Neural progenitor cell (in vitro differentiated cells): ENCODE measurements at regions not wholly inside any gene's neighbourhood (a gene's known extent, or its start where the extent isn't known, plus 50 kb on each side); places are given as distances from the start of the nearest gene placed in this dataset.

Source experiments
- DNase-seq: peaks from one replicate; pipeline ENCODE4 v3.0.0-alpha.2; 2016; ENCODE audit warnings: low spot score
- H2AFZ ChIP-seq: fragments of 200-600 bp; sonication (generic); replicated peaks from 2 replicates; pipeline ENCODE4 v1.6.1; 2016; ENCODE audit warnings: antibody characterized with exemption
- H3F3A ChIP-seq: fragments of 200-600 bp; sonication (generic); 2 replicates; pipeline ENCODE4 v1.6.1; 2016; ENCODE audit warnings: antibody characterized with exemption, low read depth
- H3K27ac ChIP-seq: fragments of 200-600 bp; sonication (generic); 2 replicates; pipeline ENCODE4 v1.5.1; 2016; ENCODE audit warnings: mild to moderate bottlenecking
- H3K27me3 ChIP-seq: fragments of 200-600 bp; sonication (generic); 2 replicates; pipeline ENCODE4 v1.6.1; 2016; ENCODE audit warnings: mild to moderate bottlenecking, moderate library complexity
- H3K36me3 ChIP-seq: fragments of 200-600 bp; sonication (generic); 2 replicates; pipeline ENCODE4 v1.5.1; 2016
- H3K4me1 ChIP-seq: fragments of 200-600 bp; sonication (generic); 2 replicates; pipeline ENCODE4 v1.6.1; 2016; ENCODE audit warnings: mixed run types
- H3K4me2 ChIP-seq: fragments of 200-600 bp; sonication (generic); 2 replicates; pipeline ENCODE4 v1.6.1; 2016
- H3K4me3 ChIP-seq: fragments of 200-600 bp; sonication (generic); 2 replicates; pipeline ENCODE4 v1.5.1; 2016
- H3K79me2 ChIP-seq: fragments of 200-600 bp; sonication (generic); 2 replicates; pipeline ENCODE4 v1.6.1; 2016; ENCODE audit warnings: low read depth
- H3K9ac ChIP-seq: fragments of 200-600 bp; sonication (generic); 2 replicates; pipeline ENCODE4 v1.6.1; 2016
- H3K9me3 ChIP-seq: fragments of 200-600 bp; sonication (generic); 2 replicates; pipeline ENCODE4 v1.5.1; 2016; ENCODE audit warnings: low read depth
- H4K20me1 ChIP-seq: fragments of 200-600 bp; sonication (generic); 2 replicates; pipeline ENCODE4 v1.6.1; 2016; ENCODE audit warnings: low read depth
- H3K27ac Mint-ChIP-seq: 3 replicates; pipeline ENCODE4 v1.8.0; 2021; ENCODE audit warnings: mixed read lengths
- H3K27me3 Mint-ChIP-seq: 2 replicates; pipeline ENCODE4 v1.8.0; 2022; ENCODE audit warnings: low read depth, mild to moderate bottlenecking, inconsistent platforms, moderate library complexity, mixed read lengths; ENCODE audit not compliant: insufficient read depth
- H3K36me3 Mint-ChIP-seq: 3 replicates; pipeline ENCODE4 v1.8.0; 2021; ENCODE audit warnings: mixed read lengths
- H3K4me1 Mint-ChIP-seq: 3 replicates; pipeline ENCODE4 v1.8.0; 2021; ENCODE audit warnings: mixed read lengths
- H3K4me3 Mint-ChIP-seq: 3 replicates; pipeline ENCODE4 v1.8.0; 2021; ENCODE audit warnings: mild to moderate bottlenecking, moderate library complexity, mixed read lengths
- H3K9me3 Mint-ChIP-seq: 3 replicates; pipeline ENCODE4 v1.8.0; 2020; ENCODE audit warnings: mixed read lengths
- CTCF ChIP-seq: fragments of 200-600 bp; sonication (generic); IDR thresholded peaks from 2 replicates; pipeline ENCODE4 v1.5.1; 2017; ENCODE audit warnings: antibody characterized with exemption, mild to moderate bottlenecking
- EZH2 ChIP-seq: fragments of 200-600 bp; sonication (generic); IDR thresholded peaks from 2 replicates; pipeline ENCODE4 v1.6.1; 2017; ENCODE audit warnings: antibody characterized with exemption, mild to moderate bottlenecking, moderate library complexity
- EZH2phosphoT487 ChIP-seq: fragments of 200-600 bp; sonication (generic); IDR thresholded peaks from 2 replicates; pipeline ENCODE4 v1.6.1; 2017; ENCODE audit warnings: antibody characterized with exemption

GRCh38 chr13:109351236-109351635, 435.1 kb downstream of the IRS2 start:
- H2AFZ ChIP-seq = no peak overlapping the region
- Mint-ChIP-seq H3K4me1 (peaks cover 6% of the 10 kb centered on the region), H3K27me3 (no peaks in the 10 kb centered on the region), H3K27ac (no peak overlapping the region), H3K36me3 (no peaks in the 10 kb centered on the region), H3K4me3 (no peak overlapping the region), H3K9me3 (no peaks in the 10 kb centered on the region)
- no peaks in the 10 kb centered on the region for H4K20me1 ChIP-seq
- H3F3A ChIP-seq = no peaks in the 10 kb centered on the region
- H3K36me3 ChIP-seq = no peaks in the 10 kb centered on the region
- no peak overlapping the region for H3K9ac ChIP-seq
- no peak overlapping the region for H3K4me3 ChIP-seq
- H3K9me3 ChIP-seq = no peaks in the 10 kb centered on the region
- H3K27me3 ChIP-seq = no peaks in the 10 kb centered on the region
- no peak for DNase-seq
- no peaks in the 10 kb centered on the region for H3K79me2 ChIP-seq
- H3K4me2 ChIP-seq = no peak overlapping the region
- H3K27ac ChIP-seq = no peak overlapping the region
- no peaks in the 10 kb centered on the region for H3K4me1 ChIP-seq
- TF ChIP-seq EZH2phosphoT487 (no peak), EZH2 (no peak), CTCF (no peak)

- Histone ChIP-seq H2AFZ (no peak overlapping the region), H3K4me2 (no peak overlapping the region)
- H3K27ac Mint-ChIP-seq = no peak overlapping the region
Measured at GRCh38 chr13:109348519-109349258, 437.7 kb downstream of the IRS2 start.

GRCh38 chr13:109346060-109346459, 440.3 kb downstream of the IRS2 start:
- H3K9ac ChIP-seq = no peak overlapping the region

More at GRCh38 chr13:109348519-109349258, 437.7 kb downstream of the IRS2 start:
- no peaks in the 10 kb centered on the region for H3K27me3 ChIP-seq
- no peak for DNase-seq
- no peaks in the 10 kb centered on the region for H4K20me1 ChIP-seq
- no peaks in the 10 kb centered on the region for H3K9me3 ChIP-seq
- H3K4me1 ChIP-seq = no peaks in the 10 kb centered on the region
- no peak overlapping the region for H3K4me3 ChIP-seq
- no peaks in the 10 kb centered on the region for H3K36me3 Mint-ChIP-seq
- H3K27me3 Mint-ChIP-seq = no peaks in the 10 kb centered on the region
- no peaks in the 10 kb centered on the region for H3F3A ChIP-seq
- H3K4me3 Mint-ChIP-seq = no peak overlapping the region
- no peaks in the 10 kb centered on the region for H3K79me2 ChIP-seq
- H3K4me1 Mint-ChIP-seq = no peaks in the 10 kb centered on the region
- H3K9ac ChIP-seq = no peak overlapping the region
- TF ChIP-seq CTCF (no peak), EZH2 (no peak), EZH2phosphoT487 (no peak)
- H3K36me3 ChIP-seq = no peaks in the 10 kb centered on the region
- H3K27ac ChIP-seq = no peak overlapping the region
- no peaks in the 10 kb centered on the region for H3K9me3 Mint-ChIP-seq

More at GRCh38 chr13:109346060-109346459, 440.3 kb downstream of the IRS2 start:
- Mint-ChIP-seq H3K4me3 (no peak overlapping the region), H3K4me1 (no peaks in the 10 kb centered on the region), H3K27me3 (peaks cover 4% of the 10 kb centered on the region), H3K9me3 (no peaks in the 10 kb centered on the region), H3K36me3 (no peaks in the 10 kb centered on the region), H3K27ac (peak overlapping the region; percentile 32)
- Histone ChIP-seq H2AFZ (no peak overlapping the region), H3K79me2 (no peaks in the 10 kb centered on the region), H3K4me2 (no peak overlapping the region), H3K27me3 (no peaks in the 10 kb centered on the region), H3K9me3 (no peaks in the 10 kb centered on the region), H3K36me3 (no peaks in the 10 kb centered on the region), H3K4me1 (no peaks in the 10 kb centered on the region), H4K20me1 (no peaks in the 10 kb centered on the region), H3F3A (peaks cover 5% of the 10 kb centered on the region), H3K27ac (no peak overlapping the region), H3K4me3 (no peak overlapping the region)
- TF ChIP-seq EZH2phosphoT487 (no peak), EZH2 (no peak), CTCF (no peak)
- no peak for DNase-seq
